ENCODE measurements at regions not wholly inside any gene's neighbourhood (a gene's known extent, or its start where the extent isn't known, plus 50 kb on each side); places are given as distances from the start of the nearest gene placed in this dataset.

DNA sequence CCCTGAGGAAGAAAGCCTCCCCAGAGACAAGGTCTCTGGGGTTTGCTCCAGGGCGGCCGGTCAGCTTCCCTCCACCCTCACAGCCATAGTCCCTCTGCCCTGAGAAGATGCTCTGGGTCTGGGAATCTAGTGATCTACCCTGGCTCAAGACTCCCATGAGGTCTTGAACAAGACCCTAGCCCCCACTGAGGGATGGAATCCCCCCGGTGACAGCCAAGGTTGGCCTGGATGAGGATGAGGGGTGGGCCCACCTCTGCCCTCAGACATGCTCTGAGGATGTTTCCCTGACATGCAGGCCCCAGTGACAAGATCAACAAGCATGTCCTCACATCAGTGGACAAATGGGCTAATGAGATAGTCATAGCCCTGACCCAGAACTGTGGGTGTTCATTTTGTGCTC lies 138.6 kb downstream of the C5orf15 start:
- Histone ChIP-seq H3K27ac (ENCODE audit: low read depth, low read length, severe bottlenecking) (no peak overlapping the region), H3K9me3 (ENCODE audit: control insufficient read depth, low read length) (no peaks in the 10 kb centered on the region), H3K36me3 (ENCODE audit: control insufficient read depth, insufficient read depth, low read length) (no peaks in the 10 kb centered on the region), H3K4me1 (ENCODE audit: control insufficient read depth, insufficient read depth, low read length, poor library complexity, severe bottlenecking) (peaks cover 23% of the 10 kb centered on the region), H3K4me3 (ENCODE audit: extremely low read depth, insufficient read depth, low read length, poor library complexity, severe bottlenecking) (no peak overlapping the region)
- WGBS, 2 experiments (ENCODE audit: insufficient coverage in 2 of 2) = 83 to 100% methylated on average over 1 of the region's 3 CpGs

- no peaks in the 10 kb centered on the region for H3K36me3 ChIP-seq (ENCODE audit: control insufficient read depth, insufficient read depth, low read length)
- no peak overlapping the region for H3K4me3 ChIP-seq (ENCODE audit: extremely low read depth, insufficient read depth, low read length, poor library complexity, severe bottlenecking)
- H3K4me1 ChIP-seq (ENCODE audit: control insufficient read depth, insufficient read depth, low read length, poor library complexity, severe bottlenecking) = peaks cover 23% of the 10 kb centered on the region
- WGBS, 2 experiments (ENCODE audit: insufficient coverage in 2 of 2) = 82 to 87% methylated on average over 7 of the region's 7 CpGs
- no peaks in the 10 kb centered on the region for H3K9me3 ChIP-seq (ENCODE audit: control insufficient read depth, low read length)
- no peak overlapping the region for H3K27ac ChIP-seq (ENCODE audit: low read depth, low read length, severe bottlenecking)
Measured at GRCh38 chr5:133828722-133829121, 139.7 kb downstream of the C5orf15 start.

DNA sequence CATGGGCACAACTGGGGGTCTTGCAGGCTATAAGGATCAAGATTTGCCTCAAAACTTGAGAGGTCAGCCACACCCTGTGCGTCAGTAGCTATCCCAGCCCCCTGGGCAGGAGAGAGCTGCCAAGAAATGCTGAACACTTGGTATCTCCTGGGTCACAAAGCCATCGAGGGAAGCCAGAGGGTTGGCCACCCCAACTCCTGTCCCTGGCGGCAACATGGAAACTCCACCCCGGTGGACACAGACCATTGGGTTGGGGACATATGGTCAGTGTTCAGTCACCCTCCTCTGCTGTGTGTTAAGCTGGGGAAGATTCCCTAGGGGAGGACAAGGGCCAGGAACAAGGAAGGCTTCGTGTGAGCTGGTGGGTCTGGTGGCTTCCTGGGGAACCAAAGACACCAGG lies 140.6 kb downstream of the C5orf15 start:
- H3K4me1 ChIP-seq (ENCODE audit: control insufficient read depth, insufficient read depth, low read length, poor library complexity, severe bottlenecking) = peaks cover 20% of the 10 kb centered on the region
- H3K27ac ChIP-seq (ENCODE audit: low read depth, low read length, severe bottlenecking) = no peak overlapping the region
- H3K4me3 ChIP-seq (ENCODE audit: extremely low read depth, insufficient read depth, low read length, poor library complexity, severe bottlenecking) = no peak overlapping the region
- H3K36me3 ChIP-seq (ENCODE audit: control insufficient read depth, insufficient read depth, low read length) = no peaks in the 10 kb centered on the region
- no peaks in the 10 kb centered on the region for H3K9me3 ChIP-seq (ENCODE audit: control insufficient read depth, low read length)
- WGBS, 2 experiments (ENCODE audit: insufficient coverage in 2 of 2) = 94 to 100% methylated on average over 4 to 5 of the region's 5 CpGs

- Histone ChIP-seq H3K27ac (ENCODE audit: low read depth, low read length, severe bottlenecking) (no peak overlapping the region), H3K9me3 (ENCODE audit: control insufficient read depth, low read length) (no peaks in the 10 kb centered on the region), H3K36me3 (ENCODE audit: control insufficient read depth, insufficient read depth, low read length) (no peaks in the 10 kb centered on the region), H3K4me3 (ENCODE audit: extremely low read depth, insufficient read depth, low read length, poor library complexity, severe bottlenecking) (no peak overlapping the region), H3K4me1 (ENCODE audit: control insufficient read depth, insufficient read depth, low read length, poor library complexity, severe bottlenecking) (peaks cover 12% of the 10 kb centered on the region)
- WGBS, 2 experiments (ENCODE audit: insufficient coverage in 2 of 2) = 77 to 82% methylated on average over 8 to 10 of the region's 11 CpGs
Measured at GRCh38 chr5:133827011-133827410, 141.4 kb downstream of the C5orf15 start.

DNA sequence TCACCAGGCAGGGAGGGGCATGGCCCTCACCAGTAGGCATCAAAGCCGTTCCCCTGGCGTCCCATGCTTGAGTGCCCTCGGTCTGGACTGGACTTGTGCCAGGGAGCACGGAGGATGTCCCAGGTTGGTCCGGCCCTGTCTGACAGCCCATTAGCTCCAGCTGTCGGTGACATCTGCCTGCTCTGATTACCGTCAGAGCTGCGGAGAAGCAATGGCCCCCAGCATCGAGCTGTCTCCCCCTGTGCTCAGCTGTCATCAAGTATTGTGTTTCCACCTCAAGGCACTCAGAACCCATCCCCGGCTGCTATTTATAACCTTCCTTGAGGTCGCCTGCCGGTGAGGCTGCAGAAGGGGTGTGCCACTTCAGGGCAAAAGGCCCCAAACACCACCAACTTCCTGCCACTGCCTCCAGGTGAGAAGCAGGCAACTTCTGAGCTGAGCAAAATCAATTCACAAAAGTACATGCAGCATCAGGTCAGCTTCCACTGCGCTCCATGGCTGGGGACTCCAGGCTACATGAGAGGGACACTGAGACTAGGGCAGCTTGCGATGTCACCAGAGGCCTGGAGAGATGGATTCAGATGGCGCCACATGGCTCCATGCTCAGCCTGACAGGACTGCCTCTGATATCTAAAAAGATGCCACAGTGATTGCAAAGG lies 142.7 kb downstream of the C5orf15 start:
- H3K4me1 ChIP-seq (ENCODE audit: control insufficient read depth, insufficient read depth, low read length, poor library complexity, severe bottlenecking) = peaks cover 10% of the 10 kb centered on the region
- no peaks in the 10 kb centered on the region for H3K36me3 ChIP-seq (ENCODE audit: control insufficient read depth, insufficient read depth, low read length)
- H3K9me3 ChIP-seq (ENCODE audit: control insufficient read depth, low read length) = no peaks in the 10 kb centered on the region
- 89 to 96% methylated on average over 15 of the region's 15 CpGs for WGBS, 2 experiments (ENCODE audit: insufficient coverage in 2 of 2)
- no peak overlapping the region for H3K27ac ChIP-seq (ENCODE audit: low read depth, low read length, severe bottlenecking)
- no peak overlapping the region for H3K4me3 ChIP-seq (ENCODE audit: extremely low read depth, insufficient read depth, low read length, poor library complexity, severe bottlenecking)

- H3K9me3 ChIP-seq (ENCODE audit: control insufficient read depth, low read length) = no peaks in the 10 kb centered on the region
- H3K4me1 ChIP-seq (ENCODE audit: control insufficient read depth, insufficient read depth, low read length, poor library complexity, severe bottlenecking) = peaks cover 7% of the 10 kb centered on the region
- no peak overlapping the region for H3K4me3 ChIP-seq (ENCODE audit: extremely low read depth, insufficient read depth, low read length, poor library complexity, severe bottlenecking)
- H3K27ac ChIP-seq (ENCODE audit: low read depth, low read length, severe bottlenecking) = no peak overlapping the region
- WGBS, 2 experiments (ENCODE audit: insufficient coverage in 2 of 2) = 80 to 96% methylated on average over 3 to 4 of the region's 6 CpGs
- H3K36me3 ChIP-seq (ENCODE audit: control insufficient read depth, insufficient read depth, low read length) = no peaks in the 10 kb centered on the region
Measured at GRCh38 chr5:133824661-133825254, 143.7 kb downstream of the C5orf15 start.

GRCh38 chr5:133821889-133822288 lies 146.5 kb downstream of the C5orf15 start:
- Histone ChIP-seq H3K4me3 (ENCODE audit: extremely low read depth, insufficient read depth, low read length, poor library complexity, severe bottlenecking) (no peak overlapping the region), H3K9me3 (ENCODE audit: control insufficient read depth, low read length) (no peaks in the 10 kb centered on the region), H3K36me3 (ENCODE audit: control insufficient read depth, insufficient read depth, low read length) (no peaks in the 10 kb centered on the region), H3K27ac (ENCODE audit: low read depth, low read length, severe bottlenecking) (no peak overlapping the region), H3K4me1 (ENCODE audit: control insufficient read depth, insufficient read depth, low read length, poor library complexity, severe bottlenecking) (peaks cover 7% of the 10 kb centered on the region)
- 91 to 100% methylated on average over 1 to 3 of the region's 3 CpGs for WGBS, 2 experiments (ENCODE audit: insufficient coverage in 2 of 2)

GRCh38 chr5:133821311-133821741 lies 147.1 kb downstream of the C5orf15 start:
- Histone ChIP-seq H3K36me3 (ENCODE audit: control insufficient read depth, insufficient read depth, low read length) (no peaks in the 10 kb centered on the region), H3K4me1 (ENCODE audit: control insufficient read depth, insufficient read depth, low read length, poor library complexity, severe bottlenecking) (peaks cover 7% of the 10 kb centered on the region), H3K4me3 (ENCODE audit: extremely low read depth, insufficient read depth, low read length, poor library complexity, severe bottlenecking) (no peak overlapping the region), H3K9me3 (ENCODE audit: control insufficient read depth, low read length) (no peaks in the 10 kb centered on the region), H3K27ac (ENCODE audit: low read depth, low read length, severe bottlenecking) (no peak overlapping the region)
- WGBS, 2 experiments (ENCODE audit: insufficient coverage in 2 of 2) = 100% methylated on average over 2 of the region's 2 CpGs; no CpG with 5 or more reads in 1 of the 2 experiments

DNA sequence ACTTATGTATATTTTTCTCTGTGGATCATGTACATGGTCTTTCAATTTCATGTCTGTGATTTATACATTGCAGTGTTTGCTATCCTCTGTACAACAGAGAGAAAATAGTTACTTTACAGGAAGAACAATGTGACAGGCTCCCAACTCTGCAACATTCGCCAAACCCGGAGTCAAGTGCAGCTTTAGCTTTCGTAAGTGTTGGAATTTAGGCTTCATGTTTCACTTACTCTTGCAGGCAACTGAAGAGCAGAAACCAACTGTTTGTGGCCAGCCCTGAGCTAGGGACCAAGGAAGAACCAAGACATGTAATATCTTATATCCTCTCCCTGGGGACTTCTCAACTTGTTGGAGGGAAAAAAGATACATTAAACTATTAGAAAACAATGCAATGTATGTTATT lies 147.9 kb downstream of the C5orf15 start:
- Histone ChIP-seq H3K4me3 (ENCODE audit: extremely low read depth, insufficient read depth, low read length, poor library complexity, severe bottlenecking) (no peak overlapping the region), H3K9me3 (ENCODE audit: control insufficient read depth, low read length) (no peaks in the 10 kb centered on the region), H3K36me3 (ENCODE audit: control insufficient read depth, insufficient read depth, low read length) (no peaks in the 10 kb centered on the region), H3K4me1 (ENCODE audit: control insufficient read depth, insufficient read depth, low read length, poor library complexity, severe bottlenecking) (peaks cover 7% of the 10 kb centered on the region), H3K27ac (ENCODE audit: low read depth, low read length, severe bottlenecking) (no peak overlapping the region)
- 82 to 91% methylated on average over 3 of the region's 3 CpGs for whole genome bisulfite sequencing, 2 experiments (ENCODE audit: insufficient coverage in 2 of 2)

DNA sequence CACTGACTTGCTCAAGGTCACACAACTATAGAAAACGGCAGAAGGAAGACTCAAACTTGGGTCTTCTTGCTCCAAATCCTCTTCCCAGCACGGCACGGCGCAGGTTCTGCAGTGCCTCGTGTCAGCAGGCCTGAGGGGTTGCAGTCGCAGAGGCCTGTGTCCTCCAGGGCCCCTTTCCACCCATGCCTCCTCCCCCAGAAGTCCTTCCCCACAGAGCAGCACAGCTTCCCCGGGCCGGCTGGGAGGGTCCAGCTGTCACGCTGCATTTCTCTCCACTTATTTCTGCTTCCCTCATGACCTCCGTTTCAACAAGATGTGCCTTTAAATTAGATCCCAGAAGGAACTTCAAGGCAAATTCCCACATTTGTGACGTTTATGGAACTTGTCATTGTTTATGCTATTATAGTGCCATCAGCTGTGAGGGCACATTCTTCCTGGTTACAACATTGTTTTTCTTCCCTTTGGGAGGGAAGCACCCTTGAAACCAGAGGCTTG lies 148.4 kb downstream of the C5orf15 start:
- 81 to 84% methylated on average over 9 to 10 of the region's 11 CpGs for WGBS, 2 experiments (ENCODE audit: insufficient coverage in 2 of 2)
- Histone ChIP-seq H3K9me3 (ENCODE audit: control insufficient read depth, low read length) (no peaks in the 10 kb centered on the region), H3K4me1 (ENCODE audit: control insufficient read depth, insufficient read depth, low read length, poor library complexity, severe bottlenecking) (peaks cover 7% of the 10 kb centered on the region), H3K4me3 (ENCODE audit: extremely low read depth, insufficient read depth, low read length, poor library complexity, severe bottlenecking) (no peak overlapping the region), H3K27ac (ENCODE audit: low read depth, low read length, severe bottlenecking) (no peak overlapping the region), H3K36me3 (ENCODE audit: control insufficient read depth, insufficient read depth, low read length) (no peaks in the 10 kb centered on the region)
